Central memory CD4-positive, alpha-beta T cell (primary cell): ENCODE measurements at regions not wholly inside any gene's neighbourhood (a gene's known extent, or its start where the extent isn't known, plus 50 kb on each side); places are given as distances from the start of the nearest gene placed in this dataset.
"Not testable (repeated sequence)": the region's sequence is repeated elsewhere in the genome, so short reads cannot be mapped to it uniquely, and the experiment has no call there.

Source experiments
- DNase-seq: peaks from one replicate; pipeline ENCODE4 v3.0.0; 2022

- not testable (repeated sequence) for DNase-seq
These were observed 152.1 kb upstream of the PRSS12 start for GRCh38 chr4:118504927-118505326.

- DNase-seq = not testable (repeated sequence)
These were observed 152.7 kb upstream of the PRSS12 start for GRCh38 chr4:118505491-118505890.

GRCh38 chr4:118512870-118513269 is 160.1 kb upstream of the PRSS12 start:
- not testable (repeated sequence) for DNase-seq

- DNase-seq = not testable (repeated sequence)
These were observed 161.5 kb upstream of the PRSS12 start for GRCh38 chr4:118514332-118514731.

- not testable (repeated sequence) for DNase-seq
These were observed 163.3 kb upstream of the PRSS12 start for GRCh38 chr4:118516107-118516506.

- not testable (repeated sequence) for DNase-seq
These were observed 155.1 kb upstream of the METTL14 start for GRCh38 chr4:118530107-118530506.

GRCh38 chr4:118531947-118532346 is 153.2 kb upstream of the METTL14 start:
- not testable (repeated sequence) for DNase-seq

- DNase-seq = not testable (repeated sequence)
These were observed 149.4 kb upstream of the METTL14 start for GRCh38 chr4:118535788-118536187.

GRCh38 chr4:118539412-118540077 is 145.6 kb upstream of the METTL14 start:
- DNase-seq = not testable (repeated sequence)

GRCh38 chr4:118556576-118556975 is 128.6 kb upstream of the METTL14 start:
- not testable (repeated sequence) for DNase-seq

- DNase-seq = no peak
These were observed 127.8 kb upstream of the METTL14 start for GRCh38 chr4:118557298-118557851.

GRCh38 chr4:118558188-118558587 is 127.0 kb upstream of the METTL14 start:
- DNase-seq = not testable (repeated sequence)

- DNase-seq = not testable (repeated sequence)
These were observed 123.6 kb upstream of the METTL14 start for GRCh38 chr4:118561559-118561958.

GRCh38 chr4:118566003-118566513 is 119.1 kb upstream of the METTL14 start:
- not testable (repeated sequence) for DNase-seq

GRCh38 chr4:118572991-118573390 is 112.2 kb upstream of the METTL14 start:
- DNase-seq = not testable (repeated sequence)

- not testable (repeated sequence) for DNase-seq
These were observed 110.8 kb upstream of the METTL14 start for GRCh38 chr4:118574251-118574913.

GRCh38 chr4:118575057-118575456 is 110.1 kb upstream of the METTL14 start:
- DNase-seq = not testable (repeated sequence)

GRCh38 chr4:118575726-118576125 is 109.5 kb upstream of the METTL14 start:
- DNase-seq = not testable (repeated sequence)

- not testable (repeated sequence) for DNase-seq
These were observed 108.4 kb upstream of the METTL14 start for GRCh38 chr4:118576709-118577219.

- DNase-seq = no peak
These were observed 100.2 kb upstream of the METTL14 start for GRCh38 chr4:118585015-118585414.

GRCh38 chr4:118586357-118586790 is 98.8 kb upstream of the METTL14 start:
- DNase-seq = no peak

- no peak for DNase-seq
These were observed 97.9 kb upstream of the METTL14 start for GRCh38 chr4:118587116-118587831.

- DNase-seq = no peak
These were observed 97.2 kb upstream of the METTL14 start for GRCh38 chr4:118587946-118588345.
